Lower leg skin (tissue), 3 donors: ENCODE measurements at regions not wholly inside any gene's neighbourhood (a gene's known extent, or its start where the extent isn't known, plus 50 kb on each side); places are given as distances from the start of the nearest gene placed in this dataset.

ENCODE experiments used
- POLR2A ChIP-seq, 2 donors: fragments of 450-650 bp; IDR thresholded peaks; one replicate each; pipeline ENCODE4 v1.6.1; 2016 to 2017; ENCODE audit warnings: antibody characterized with exemption in 2 of 2, mild to moderate bottlenecking in 1 of 2, moderate library complexity in 1 of 2
- TF ChIP-seq, protein P1 (sequence below), 3 donors: fragments of 450-650 bp; IDR thresholded peaks; one replicate each; pipeline ENCODE4 v1.5.1; 2016; ENCODE audit warnings: antibody characterized with exemption in 3 of 3, mild to moderate bottlenecking in 3 of 3, moderate library complexity in 2 of 3

DNA sequence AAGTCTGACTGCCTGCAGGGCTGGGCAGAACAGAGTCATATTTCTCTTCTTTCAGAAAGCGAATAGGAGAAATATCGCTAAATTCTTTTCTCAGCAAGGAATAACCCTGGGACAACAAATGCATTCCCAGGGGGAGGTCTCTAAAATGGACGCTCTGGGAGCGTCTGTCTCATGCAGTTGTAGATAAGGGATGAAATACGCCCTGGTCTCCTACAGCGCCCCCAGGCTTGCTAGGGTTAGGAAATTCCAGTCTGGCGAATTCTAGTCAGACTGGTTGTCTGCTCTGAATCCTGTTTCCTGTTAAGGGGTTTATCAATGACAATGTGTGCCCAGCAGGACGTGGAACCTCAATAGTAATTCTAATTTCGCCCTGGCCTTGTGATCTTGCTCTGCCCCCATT is 1214.1 kb downstream of the DIAPH3 start:
- TF ChIP-seq, protein P1, sequence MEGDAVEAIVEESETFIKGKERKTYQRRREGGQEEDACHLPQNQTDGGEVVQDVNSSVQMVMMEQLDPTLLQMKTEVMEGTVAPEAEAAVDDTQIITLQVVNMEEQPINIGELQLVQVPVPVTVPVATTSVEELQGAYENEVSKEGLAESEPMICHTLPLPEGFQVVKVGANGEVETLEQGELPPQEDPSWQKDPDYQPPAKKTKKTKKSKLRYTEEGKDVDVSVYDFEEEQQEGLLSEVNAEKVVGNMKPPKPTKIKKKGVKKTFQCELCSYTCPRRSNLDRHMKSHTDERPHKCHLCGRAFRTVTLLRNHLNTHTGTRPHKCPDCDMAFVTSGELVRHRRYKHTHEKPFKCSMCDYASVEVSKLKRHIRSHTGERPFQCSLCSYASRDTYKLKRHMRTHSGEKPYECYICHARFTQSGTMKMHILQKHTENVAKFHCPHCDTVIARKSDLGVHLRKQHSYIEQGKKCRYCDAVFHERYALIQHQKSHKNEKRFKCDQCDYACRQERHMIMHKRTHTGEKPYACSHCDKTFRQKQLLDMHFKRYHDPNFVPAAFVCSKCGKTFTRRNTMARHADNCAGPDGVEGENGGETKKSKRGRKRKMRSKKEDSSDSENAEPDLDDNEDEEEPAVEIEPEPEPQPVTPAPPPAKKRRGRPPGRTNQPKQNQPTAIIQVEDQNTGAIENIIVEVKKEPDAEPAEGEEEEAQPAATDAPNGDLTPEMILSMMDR (IDR thresholded peaks at IDR 0.05), result no peak
- no peak for TF ChIP-seq POLR2A (IDR thresholded peaks at IDR 0.05)
